K562 (cell line): ENCODE measurements at regions not wholly inside any gene's neighbourhood (a gene's known extent, or its start where the extent isn't known, plus 50 kb on each side); places are given as distances from the start of the nearest gene placed in this dataset.

Experiments
- ATF6 ChIP-seq: sonication (generic); formaldehyde crosslinking; IDR thresholded peaks from 2 replicates; pipeline ENCODE4 v1.4.0; 2020; ENCODE audit warnings: mild to moderate bottlenecking, missing genetic modification reagents
- BRD4 ChIP-seq: fragments of 200-600 bp; sonication (generic); IDR thresholded peaks from 2 replicates; pipeline ENCODE4 v1.6.1; 2017; ENCODE audit warnings: inconsistent platforms
- CHD4 ChIP-seq: fragments of 200-600 bp; sonication (generic); IDR thresholded peaks from 3 replicates; pipeline ENCODE4 v1.6.1; 2012; ENCODE audit warnings: low read depth, mild to moderate bottlenecking, mixed read lengths, low read length, inconsistent platforms; ENCODE audit not compliant: insufficient read depth, insufficient replicate concordance, poor library complexity, severe bottlenecking
- CREB5 ChIP-seq: fragments of 250-450 bp; sonication (Bioruptor Pico); IDR thresholded peaks from 2 replicates; pipeline ENCODE4 v1.5.0; 2020; ENCODE audit warnings: mild to moderate bottlenecking
- DPF2 ChIP-seq: fragments of 450-650 bp; IDR thresholded peaks from 2 replicates; pipeline ENCODE4 v1.6.1; 2016
- HDAC1 ChIP-seq, 2 experiments: fragments of 450-650 bp; IDR thresholded peaks; 2 replicates each; pipeline ENCODE4 v1.6.1; 2016 to 2017; ENCODE audit warnings: inconsistent platforms in 1 of 2, mild to moderate bottlenecking in 1 of 2, moderate library complexity in 1 of 2
- HSF4 ChIP-seq: fragments of 250-450 bp; sonication (Bioruptor Pico); IDR thresholded peaks from 2 replicates; pipeline ENCODE4 v2.1.2; 2022; ENCODE audit warnings: mild to moderate bottlenecking, moderate library complexity, borderline replicate concordance
- NELFE ChIP-seq: IDR thresholded peaks from 2 replicates; pipeline ENCODE4 v1.6.1; 2011; ENCODE audit warnings: mild to moderate bottlenecking; ENCODE audit not compliant: insufficient read depth, insufficient read length
- PTBP1 ChIP-seq: fragments of 200-400 bp; formaldehyde crosslinking; IDR thresholded peaks from 2 replicates; pipeline ENCODE4 v1.6.1; 2017; ENCODE audit warnings: low read depth, low read length
- STAT5A ChIP-seq: IDR thresholded peaks from 2 replicates; pipeline ENCODE4 v1.6.1; 2012; ENCODE audit warnings: low read length, inconsistent platforms, borderline replicate concordance
- TBL1XR1 ChIP-seq, 2 experiments: IDR thresholded peaks; 2 replicates each; pipeline ENCODE4 v1.6.1; 2012; ENCODE audit warnings: improper control_type of control experiment in 2 of 2, low read length in 2 of 2, mild to moderate bottlenecking in 1 of 2
- TCF15 ChIP-seq: fragments of 250-450 bp; sonication (Bioruptor Pico); IDR thresholded peaks from 2 replicates; pipeline ENCODE4 v1.8.0; 2022; ENCODE audit warnings: moderate library complexity, mild to moderate bottlenecking, inconsistent platforms
- THRA ChIP-seq: fragments of 450-650 bp; IDR thresholded peaks from 2 replicates; pipeline ENCODE4 v1.6.1; 2017; ENCODE audit warnings: mild to moderate bottlenecking, moderate library complexity
- XRCC3 ChIP-seq: fragments of 450-650 bp; IDR thresholded peaks from 2 replicates; pipeline ENCODE4 v1.6.1; 2017; ENCODE audit warnings: mild to moderate bottlenecking, moderate library complexity
- ZBTB11 ChIP-seq, 3 experiments: fragments of 200-800 bp in 1 of 3; fragments of 250-450 bp in 1 of 3; fragments of 450-650 bp in 1 of 3; sonication (Bioruptor Pico) in 1 of 3; sonication (Bioruptor generic) in 1 of 3; formaldehyde crosslinking in 1 of 3; IDR thresholded peaks; 2 replicates each; pipeline versions ENCODE4 v1.6.1 to v1.8.0; 2016 to 2022; ENCODE audit warnings: mild to moderate bottlenecking in 2 of 3, missing genetic modification characterization in 2 of 3, missing compliant biosample characterization in 1 of 3, moderate library complexity in 1 of 3
- ZC3H11A ChIP-seq: IDR thresholded peaks from 2 replicates; pipeline ENCODE4 v1.6.1; 2012; ENCODE audit warnings: low read depth, low read length, improper control_type of control experiment
- ZNF133 ChIP-seq: fragments of 250-450 bp; sonication (Bioruptor Pico); IDR thresholded peaks from 2 replicates; pipeline ENCODE4 v1.4.0; 2020; ENCODE audit warnings: mild to moderate bottlenecking
- ZNF316 ChIP-seq: fragments of 450-650 bp; IDR thresholded peaks from 2 replicates; pipeline ENCODE4 v1.6.1; 2016
- ZNF766 ChIP-seq: fragments of 200-800 bp; sonication (Bioruptor generic); conservative IDR thresholded peaks from 2 replicates; pipeline ENCODE4 v1.6.1; 2016; ENCODE audit warnings: missing genetic modification characterization, missing compliant biosample characterization

- TF ChIP-seq ZBTB11 (CRISPR knock-in tag; IDR thresholded peaks at IDR 0.05), result no peak
- TF ChIP-seq TBL1XR1 (IDR thresholded peaks at IDR 0.05; ENCODE audit: low read length in 2 of 2), result no peak
- no peak for TF ChIP-seq ZNF316
- no peak for TF ChIP-seq NELFE
- no peak for TF ChIP-seq THRA
- no peak for TF ChIP-seq TCF15
- no peak for TF ChIP-seq CREB5 (CRISPR knock-in tag)
- peak; percentile 75 for TF ChIP-seq STAT5A
- TF ChIP-seq ZC3H11A, result no peak
- no peak for TF ChIP-seq BRD4
- no peak for TF ChIP-seq HSF4 (CRISPR knock-in tag)
- TF ChIP-seq DPF2, result peak; percentile 59
- TF ChIP-seq HDAC1 (IDR thresholded peaks at IDR 0.05), result no peak
- TF ChIP-seq XRCC3, result no peak
- no peak for TF ChIP-seq ZNF133 (CRISPR knock-in tag)
- TF ChIP-seq CHD4, result no peak
- TF ChIP-seq ATF6, result no peak
- TF ChIP-seq PTBP1, result no peak
- no peak for TF ChIP-seq ZNF766
Observed at GRCh38 chr1:5304702-5305101, 650.3 kb downstream of the AJAP1 start (continued).
